HG02571 (cell line): ENCODE measurements at regions not wholly inside any gene's neighbourhood (a gene's known extent, or its start where the extent isn't known, plus 50 kb on each side); places are given as distances from the start of the nearest gene placed in this dataset.
"Not testable (repeated sequence)": the region's sequence is repeated elsewhere in the genome, so short reads cannot be mapped to it uniquely, and the experiment has no call there.

ENCODE experiments used
- ATAC-seq: cut with Tn5 transposase; IDR thresholded peaks from one replicate; pipeline ENCODE4 v1.9.1; 2021; ENCODE audit warnings: mild to moderate bottlenecking, moderate library complexity; ENCODE audit not compliant: unreplicated experiment

DNA sequence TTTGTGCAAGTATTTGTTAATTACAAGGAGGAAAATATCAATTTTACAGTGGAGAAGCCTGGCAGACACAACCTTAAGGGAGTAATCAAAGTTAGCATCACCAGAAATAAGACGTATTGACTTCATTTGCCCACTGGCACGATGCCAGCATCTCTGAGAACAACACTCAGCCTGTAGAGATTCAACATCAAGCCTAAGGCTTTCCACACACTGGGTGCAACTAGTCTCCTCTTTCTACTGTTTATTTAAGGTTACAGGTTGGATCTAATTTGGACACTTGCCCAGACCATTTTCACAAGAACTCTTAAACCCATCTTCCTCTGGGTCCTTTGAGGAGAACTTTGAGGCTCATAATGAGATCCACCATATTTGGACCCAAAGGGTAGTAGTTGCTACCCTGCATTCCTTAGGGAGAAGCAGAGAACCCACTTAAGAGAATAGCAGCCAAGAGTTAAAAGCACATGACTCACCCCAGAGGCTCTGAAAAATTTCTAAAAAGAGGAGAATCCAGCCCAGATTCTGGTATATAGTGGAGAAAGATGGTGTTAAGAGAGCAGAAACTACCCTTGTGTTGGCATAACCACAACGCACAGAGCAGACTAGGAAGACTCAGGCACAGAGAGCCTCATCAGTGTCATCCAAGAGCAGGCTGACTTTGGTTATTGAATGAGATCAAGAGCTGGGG lies 97.3 kb downstream of the CCDC71L start:
- ATAC-seq = no peak

DNA sequence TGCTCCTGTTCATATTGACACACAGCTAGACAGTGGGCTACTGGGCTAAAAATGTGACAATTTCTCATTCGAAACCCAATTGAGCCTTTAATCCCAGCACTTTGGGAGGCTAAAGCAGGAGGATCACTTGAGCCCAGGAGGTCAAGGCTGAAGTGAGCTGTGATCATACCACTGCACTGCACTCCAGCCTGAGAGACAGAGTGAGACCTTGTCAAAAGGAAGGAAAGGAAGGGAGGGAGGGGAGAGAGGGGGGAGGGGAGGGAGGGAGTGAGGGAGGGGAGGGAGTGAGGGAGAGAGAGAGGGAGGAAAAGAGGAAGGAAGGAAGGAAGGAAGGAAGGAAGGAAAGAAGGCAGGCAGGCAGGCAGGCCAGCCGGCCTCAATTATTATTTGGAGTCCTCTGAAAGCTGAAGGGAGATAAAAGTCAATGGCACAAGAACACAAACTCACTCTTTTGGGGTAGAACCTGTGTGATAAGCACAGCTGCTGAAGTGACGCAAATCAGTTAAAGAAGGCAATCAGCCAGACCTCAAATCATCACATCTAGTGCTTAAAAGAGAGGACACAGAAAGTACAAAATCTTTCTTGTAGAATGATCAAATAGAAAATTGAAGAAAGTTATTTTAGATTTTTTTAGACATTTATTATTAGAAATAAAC lies 98.1 kb downstream of the CCDC71L start:
- ATAC-seq = no peak

DNA sequence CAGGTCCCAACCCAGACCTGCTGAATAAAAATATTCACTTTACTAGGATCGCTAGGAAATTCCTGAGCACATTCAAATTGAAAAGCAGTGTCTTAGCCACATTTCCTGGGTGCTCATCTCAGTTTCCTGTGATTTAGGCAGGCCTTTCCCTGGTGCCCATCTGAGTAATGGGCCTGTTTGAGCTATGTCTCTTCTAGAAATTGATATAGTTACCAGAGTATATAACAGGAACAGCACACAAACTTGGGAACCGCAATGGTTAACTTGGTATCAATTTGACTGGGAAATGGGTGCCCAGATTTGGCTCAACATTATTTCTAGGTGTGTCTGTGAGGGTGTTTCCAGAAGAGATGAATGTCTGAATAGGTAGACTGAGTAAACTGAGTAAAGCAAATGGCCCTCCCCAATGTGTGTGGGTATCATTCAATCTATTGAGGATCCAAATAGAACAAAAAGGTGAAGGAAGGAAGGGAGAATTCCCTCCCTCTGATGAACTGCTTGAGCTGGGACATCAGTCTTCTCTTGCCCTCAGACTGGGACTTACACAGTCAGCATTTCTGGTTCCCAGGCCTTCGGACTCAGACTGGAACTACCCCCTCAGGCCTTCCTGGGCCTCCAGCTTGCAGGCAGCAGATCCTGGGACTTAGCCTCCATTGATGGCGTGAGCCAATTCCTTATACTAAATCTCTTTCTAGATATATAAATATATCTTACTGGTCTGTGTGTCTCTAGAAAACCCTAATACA lies 99.1 kb downstream of the CCDC71L start:
- no peak for ATAC-seq

DNA sequence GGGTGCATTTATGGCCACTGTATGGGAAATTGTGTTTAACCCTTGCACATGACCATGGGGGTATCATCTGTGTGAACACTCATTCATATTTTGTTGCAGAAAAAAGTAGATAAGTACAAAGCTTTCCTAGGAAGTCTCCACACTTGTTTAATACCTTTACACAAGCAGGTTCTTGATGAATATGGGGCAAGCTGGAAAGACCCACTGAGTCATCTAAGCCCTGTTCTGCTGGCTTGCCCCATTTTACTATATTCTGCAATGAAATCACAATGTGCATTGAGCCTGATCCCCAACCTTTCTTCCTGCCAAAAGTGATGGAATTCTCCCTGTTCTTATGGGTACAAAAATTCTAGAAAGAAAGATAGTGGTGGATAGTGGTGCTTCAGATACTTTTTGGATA lies 99.8 kb downstream of the CCDC71L start:
- no peak for ATAC-seq

DNA sequence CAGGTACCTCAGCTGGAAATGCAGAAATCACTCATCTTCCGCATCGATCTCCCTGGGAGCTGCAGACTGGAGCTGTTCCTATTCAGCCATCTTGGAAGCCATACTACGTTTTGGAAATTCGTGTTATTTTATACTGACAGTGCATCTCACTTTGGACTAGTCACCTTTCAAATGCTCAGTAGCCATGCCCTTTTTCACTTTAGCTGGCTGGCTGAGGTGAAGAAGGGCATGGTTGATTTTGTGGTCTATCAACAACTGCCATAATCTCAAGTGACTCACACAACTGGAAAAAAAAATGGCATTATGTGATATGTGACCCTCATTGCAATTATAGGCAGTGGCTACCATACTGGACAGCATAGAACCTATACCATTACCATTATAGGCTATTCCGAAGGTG lies 100.5 kb downstream of the CCDC71L start:
- ATAC-seq = no peak

DNA sequence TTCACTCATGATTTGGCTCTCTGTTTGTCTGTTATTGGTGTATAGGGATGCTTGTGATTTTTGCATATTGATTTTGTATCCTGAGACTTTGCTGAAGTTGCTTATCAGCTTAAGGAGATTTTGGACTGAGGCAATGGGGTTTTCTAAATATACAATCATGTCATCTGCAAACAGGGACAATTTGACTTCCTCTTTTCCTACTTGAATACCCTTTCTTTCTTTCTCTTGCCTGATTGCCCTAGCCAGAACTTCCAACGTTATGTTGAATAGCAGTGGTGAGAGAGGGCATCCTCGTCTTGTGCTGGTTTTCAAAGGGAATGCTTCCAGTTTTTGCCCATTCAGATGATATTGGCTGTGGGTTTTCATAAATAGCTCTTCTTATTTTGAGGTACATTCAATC lies 104.7 kb downstream of the CCDC71L start:
- not testable (repeated sequence) for ATAC-seq

DNA sequence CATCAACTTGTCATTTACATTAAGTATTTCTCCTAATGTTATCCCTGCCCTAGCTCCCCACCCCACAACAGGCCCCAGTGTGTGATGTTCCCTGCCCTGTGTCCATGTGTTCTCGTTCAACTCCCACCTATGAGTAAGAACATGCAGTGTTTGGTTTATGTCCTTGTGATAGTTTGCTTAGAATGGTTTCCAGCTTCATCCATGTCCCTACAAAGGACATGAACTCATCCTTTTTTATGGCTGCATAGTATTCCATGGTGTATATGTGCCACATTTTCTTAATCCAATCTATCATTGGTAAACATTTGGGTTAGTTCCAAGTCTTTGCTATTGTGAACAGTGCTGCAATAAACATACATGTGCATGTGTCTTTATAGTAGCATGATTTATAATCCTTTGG lies 106.3 kb downstream of the CCDC71L start:
- not testable (repeated sequence) for ATAC-seq

DNA sequence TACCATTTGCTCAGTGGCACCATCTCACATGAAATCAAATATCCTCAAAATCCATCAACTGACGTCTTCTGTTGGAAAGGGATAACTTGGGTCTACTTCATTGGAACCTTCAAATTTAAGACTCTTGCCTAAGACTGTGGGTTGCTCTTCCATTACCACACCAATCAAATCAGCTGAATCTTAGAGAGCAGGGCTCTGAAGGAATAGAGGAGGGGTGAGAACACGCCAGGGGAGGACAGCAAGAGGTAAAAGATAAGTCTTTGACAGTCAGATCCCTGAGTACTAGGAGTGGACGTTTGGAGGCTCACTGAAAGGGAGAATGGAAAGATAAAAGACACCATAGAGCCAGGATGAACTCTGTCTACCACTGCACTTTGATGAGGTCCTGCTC lies 107.5 kb downstream of the CCDC71L start:
- ATAC-seq = no peak

DNA sequence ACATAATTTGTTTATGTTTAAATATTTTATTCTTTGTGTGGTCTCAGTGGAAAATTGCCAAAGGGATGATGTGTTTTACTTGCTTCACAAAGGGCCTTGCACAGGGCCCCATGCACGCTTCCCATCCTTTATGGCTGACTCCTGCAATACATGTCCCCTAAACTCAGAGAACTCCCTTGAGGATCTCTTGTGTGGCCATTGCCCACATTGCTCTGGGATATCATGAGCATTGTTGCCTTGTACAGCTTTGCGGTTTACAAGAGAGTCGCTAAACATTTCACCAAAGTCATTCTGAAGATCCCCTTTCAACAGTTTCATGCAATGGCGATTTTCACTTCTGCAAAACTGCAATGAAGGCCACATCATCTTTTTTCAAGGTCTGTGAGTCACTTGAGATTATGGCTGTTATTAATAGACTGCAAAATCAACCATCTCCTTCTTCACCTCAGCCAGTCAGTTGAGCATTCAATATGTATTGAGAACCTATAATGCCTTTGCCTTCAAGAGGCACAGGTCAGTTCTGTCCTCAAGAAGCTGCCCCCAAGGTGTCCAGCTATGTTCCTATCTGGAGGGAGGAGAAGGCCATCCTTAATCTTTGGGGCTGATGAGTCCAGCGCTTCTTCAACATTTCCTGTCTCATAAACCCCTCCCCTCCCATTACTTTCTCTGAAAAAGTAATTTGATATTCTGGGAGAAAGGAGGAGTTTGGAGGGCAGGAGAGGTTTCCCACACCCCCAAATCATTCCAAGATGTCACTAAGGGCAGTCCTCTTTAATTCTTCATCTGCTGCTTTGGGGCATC lies 108.1 kb downstream of the CCDC71L start:
- peak; percentile 100 for ATAC-seq

DNA sequence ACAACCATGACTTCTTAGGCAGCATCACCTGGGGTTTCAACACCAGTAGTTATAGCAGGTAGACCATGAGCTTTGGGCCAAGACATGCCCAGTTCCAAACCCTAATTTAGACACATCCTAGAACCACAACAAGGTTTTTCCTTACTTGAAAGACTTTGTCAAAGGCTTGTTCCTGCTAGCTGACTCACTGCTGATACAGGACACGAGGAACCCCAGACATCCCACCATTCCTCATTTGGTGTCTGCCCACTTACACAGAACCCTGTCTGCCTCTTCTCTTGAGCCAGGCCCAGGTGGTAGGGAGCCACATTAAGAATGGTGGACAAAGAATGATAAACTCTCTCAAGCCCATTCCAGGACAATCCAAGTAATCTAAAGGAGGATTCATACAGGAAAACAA lies 109.0 kb downstream of the CCDC71L start:
- ATAC-seq = no peak

DNA sequence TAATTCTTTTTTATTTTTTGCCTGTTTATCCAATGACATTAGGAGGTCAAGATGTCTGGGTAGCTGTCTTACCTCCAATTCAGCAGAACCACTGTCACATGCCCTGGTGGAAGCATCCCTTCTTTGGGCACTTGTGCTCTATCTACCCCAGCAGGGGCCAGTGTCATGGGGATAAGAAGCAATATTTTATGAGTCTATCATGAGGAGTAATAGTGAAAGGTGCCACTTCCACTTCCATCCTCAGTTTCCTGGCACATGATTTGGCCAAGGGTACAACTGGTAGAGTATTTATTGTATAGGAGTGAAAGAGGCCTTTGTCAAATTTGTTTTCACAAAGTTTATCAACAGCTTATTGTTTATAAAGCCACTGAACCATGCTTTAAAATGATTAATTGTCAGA lies 112.5 kb downstream of the CCDC71L start:
- ATAC-seq = no peak

DNA sequence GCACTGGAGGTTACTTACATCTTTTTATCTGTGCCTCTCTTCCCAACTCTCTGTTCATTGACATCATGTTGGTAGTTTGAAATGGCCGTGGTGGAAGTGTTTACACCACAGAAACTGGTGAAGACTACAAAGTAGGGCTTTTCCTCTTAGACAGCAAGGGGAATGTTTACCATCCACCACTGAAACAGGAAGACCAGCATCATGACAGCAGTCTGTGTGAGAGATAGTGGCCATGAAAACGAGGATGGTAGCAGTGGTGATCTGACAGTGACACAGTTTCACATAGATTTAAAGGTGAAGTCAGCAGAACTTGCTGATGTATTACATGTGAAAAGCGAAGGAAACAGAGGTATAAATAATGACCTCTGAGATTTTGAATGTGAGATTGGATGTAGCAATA lies 115.7 kb downstream of the CCDC71L start:
- no peak for ATAC-seq

DNA sequence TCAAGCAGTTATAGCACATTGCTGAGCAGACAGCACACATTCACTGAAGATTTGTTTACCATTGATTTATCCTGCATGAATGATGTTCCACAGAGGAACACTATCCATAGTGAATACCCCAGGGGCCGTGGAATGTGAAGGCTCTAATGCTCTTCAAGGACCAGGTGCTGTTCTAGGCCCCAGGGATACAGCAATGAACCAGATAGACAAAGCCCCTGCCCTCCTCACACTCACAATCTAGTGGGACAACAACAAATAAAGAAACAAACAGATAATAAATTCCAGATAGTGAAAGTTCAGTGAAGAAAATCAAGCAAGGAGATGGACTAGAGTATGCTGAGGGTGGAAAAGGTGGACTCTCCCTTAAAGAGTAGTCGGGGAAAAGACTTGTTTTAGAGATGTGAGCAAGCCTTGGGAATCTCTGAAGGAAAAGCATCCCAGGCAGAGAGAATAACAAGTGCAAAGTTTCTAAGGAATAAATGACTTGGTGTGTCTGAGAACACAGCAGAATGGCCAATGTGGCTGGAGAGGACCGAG lies 117.7 kb downstream of the CCDC71L start:
- no peak for ATAC-seq

DNA sequence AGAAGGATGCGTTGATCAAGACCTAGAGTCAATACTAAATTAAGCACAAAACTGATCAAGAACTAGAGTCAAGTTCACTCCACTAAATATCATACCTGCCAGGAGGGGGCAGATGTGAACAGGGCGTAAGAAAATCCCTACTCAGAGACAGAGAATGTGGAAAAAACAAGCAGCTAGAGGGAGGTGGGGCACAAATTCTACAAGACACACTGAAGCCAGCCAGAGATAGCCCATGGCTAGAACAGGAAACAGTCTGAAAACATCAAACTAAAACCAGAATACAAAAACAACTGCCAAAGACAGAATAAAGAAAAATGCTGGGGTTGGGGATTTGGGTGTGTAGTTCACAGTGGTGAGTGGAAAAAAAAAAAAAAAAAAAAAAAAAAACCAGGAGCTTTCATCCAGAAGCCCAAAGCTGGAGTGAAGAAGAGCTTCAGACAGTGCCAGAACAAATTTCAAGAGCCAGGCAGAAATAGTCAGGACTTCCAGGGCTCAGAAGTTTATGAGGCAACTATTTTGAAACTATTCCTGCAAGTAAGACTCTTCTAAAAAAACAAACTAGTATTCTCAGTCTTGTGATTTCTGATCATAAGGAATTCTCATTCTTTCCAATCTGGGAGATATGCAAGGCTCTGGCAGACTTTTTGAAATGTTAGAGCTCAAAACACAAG lies 118.3 kb downstream of the CCDC71L start:
- peak; percentile 87 for ATAC-seq

DNA sequence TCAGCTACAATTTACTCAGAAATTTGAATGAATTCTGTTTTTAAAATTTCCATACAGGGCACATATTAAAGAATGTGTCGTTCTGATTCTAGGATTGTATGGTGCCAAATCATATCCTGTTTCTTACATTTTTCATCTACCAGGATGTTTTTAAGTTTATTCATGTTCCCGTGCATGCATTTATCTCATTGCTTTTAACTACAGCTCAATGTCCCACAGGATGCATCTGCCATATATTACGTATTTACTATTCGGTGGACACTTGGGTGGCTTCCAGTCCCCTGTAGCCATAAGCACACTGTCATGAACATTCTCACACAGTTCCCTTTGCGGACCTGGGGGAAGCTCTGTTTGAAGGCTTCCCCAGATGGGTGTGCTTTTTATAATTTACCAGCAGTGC lies 122.3 kb downstream of the CCDC71L start:
- ATAC-seq = no peak

DNA sequence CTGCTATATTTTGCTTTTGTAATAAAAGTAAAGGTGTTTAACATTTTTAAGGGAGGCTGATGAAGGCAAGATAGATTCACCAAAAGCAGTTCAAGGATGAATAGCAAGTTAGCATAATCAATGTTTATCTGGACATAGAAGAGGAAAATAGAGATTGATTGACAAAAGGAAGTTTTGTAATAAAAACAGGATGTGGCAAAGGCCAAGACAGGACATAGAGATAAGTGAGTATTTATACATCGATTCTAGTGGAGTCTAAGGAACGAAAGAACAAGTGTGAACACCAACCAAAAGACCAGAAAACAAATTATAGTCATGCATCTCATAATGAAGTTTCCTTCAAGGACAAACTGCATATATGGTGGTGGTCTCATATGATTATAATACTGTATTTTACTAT lies 123.8 kb downstream of the CCDC71L start:
- ATAC-seq = no peak

DNA sequence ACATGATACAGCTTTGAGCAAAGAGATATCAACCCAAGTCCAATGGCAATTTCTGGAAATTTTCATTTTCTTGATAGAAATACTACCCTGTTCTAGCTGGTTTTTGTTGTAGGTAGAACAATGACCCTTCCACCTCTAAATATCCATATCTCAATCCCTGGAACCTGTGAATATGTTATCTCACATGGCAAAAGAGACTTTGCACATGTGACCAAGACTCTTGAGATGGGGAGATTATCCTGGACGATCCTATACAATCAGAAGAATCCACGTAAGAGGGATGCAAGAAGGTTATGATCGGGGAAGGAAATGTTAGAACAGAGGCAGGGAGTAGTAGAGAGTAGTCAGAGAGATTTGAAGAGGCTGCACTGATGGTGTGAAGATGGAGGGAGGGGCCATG lies 124.9 kb downstream of the CCDC71L start:
- no peak for ATAC-seq

DNA sequence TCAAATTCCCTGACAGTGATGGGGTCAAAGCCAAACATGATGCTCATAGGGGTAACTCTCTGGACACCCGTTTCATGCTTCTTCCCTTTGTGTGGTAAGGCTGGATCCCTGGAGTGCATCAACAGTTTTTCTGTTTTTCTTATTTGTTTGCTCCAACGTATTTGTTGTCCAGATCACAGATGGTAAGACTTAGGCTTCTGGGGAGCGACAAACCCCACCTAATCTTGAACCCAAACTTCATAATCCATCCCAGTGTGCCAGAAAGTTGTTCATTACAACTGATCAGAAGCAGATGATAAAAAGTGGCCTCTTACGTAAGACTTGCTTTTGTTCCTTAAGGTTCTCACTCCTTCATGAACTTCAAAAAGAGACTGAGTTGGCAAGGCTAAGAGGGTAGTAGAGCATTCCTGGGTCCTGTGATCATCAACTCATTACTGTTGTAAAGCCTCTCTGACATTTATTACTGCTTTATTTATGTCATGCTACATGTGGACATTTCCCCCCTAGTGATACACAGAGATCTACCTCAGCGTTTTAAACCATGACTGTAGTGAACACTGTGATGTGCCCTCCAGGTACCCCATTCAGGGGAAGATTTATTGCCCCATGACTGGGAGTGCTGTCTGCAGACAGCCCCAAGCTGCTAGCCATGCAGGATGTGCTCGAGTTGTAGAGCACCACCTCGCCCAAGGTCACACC lies 125.6 kb downstream of the CCDC71L start:
- ATAC-seq = no peak

DNA sequence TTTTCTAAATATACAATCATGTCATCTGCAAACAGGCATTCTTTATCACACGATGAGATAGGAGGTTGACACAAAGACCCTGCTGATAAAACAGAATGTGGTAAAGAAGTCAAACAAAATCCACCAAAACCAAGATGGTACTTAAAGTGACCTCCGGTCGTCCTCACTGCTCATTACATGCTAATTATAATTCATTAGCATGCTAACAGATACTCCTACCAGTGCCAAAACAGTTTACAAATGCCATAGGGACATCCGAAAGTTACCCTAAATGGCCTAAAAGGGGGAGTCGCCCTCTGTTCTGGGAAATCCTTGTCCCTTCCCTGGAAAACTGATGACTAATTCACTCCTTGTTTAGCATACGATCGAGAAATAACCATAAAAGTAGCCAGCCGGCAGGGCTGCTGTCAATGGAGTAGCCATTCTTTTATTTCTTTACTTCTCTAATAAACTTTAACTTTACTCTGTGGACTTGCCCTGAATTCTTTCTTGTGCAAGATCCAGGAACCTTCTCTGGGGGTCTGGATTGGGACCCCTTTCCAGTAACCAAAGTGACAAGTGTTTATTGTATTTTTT lies 126.6 kb downstream of the CCDC71L start:
- no peak for ATAC-seq

DNA sequence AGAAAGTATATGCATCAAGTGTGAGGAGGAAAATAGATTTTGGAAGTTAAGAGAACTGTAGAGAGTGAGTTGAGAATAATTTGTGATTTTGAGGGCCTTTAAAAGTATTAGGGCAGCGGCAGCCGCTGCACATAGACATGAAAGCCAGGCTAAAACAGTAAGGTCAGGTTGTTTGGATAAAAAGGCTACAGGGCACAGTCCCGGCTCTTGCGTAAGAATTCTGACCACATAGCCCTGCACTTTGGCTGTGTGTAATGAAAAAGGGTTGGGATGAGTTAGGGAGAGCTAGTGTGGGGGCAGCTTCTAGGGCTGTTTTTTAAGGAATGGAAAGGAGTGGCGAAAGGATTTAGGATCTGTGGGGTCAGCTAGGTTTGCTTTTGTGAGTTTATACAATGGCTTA lies 130.8 kb downstream of the CCDC71L start:
- ATAC-seq = not testable (repeated sequence)
